ENCODE measurements at regions not wholly inside any gene's neighbourhood (a gene's known extent, or its start where the extent isn't known, plus 50 kb on each side); places are given as distances from the start of the nearest gene placed in this dataset.

DNA sequence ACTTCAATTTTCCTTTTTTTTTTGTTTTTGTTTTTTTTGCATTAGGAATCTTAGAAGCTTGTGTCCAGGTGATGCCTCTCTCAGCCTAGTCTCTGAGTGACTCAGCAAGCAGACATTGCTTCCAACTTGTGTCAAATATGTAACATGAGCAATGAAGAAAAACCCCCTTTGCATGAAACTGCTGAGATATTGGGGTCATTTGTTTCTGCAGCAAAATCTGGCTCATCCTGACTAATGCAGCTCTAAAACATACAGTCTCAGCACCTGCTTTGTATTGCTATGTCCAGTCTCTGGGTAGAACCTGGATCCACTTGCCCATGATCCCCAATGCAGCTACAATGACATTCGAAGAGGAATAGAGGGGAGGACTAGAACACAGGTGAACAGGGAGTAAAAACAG is 55.7 kb upstream of the LRFN2 start:
- no TSS peak for BruUV-seq (replicated peaks)
- FAIRE-seq (no peak), DNase-seq (ENCODE audit: low read depth, low spot score) (no peak)
- TF ChIP-seq POLR2A (IDR thresholded peaks at IDR 0.05; ENCODE audit: low read depth, low read length) = no peak
- H3K79me2 ChIP-seq (ENCODE audit: control insufficient read depth, insufficient read depth, low read length) = no peaks in the 10 kb centered on the region
- dilution Hi-C loops (cut with MboI; ENCODE audit: extremely low pct_ligation_motif_present, low sequenced_read_pairs) (no loop called here), intact Hi-C loops (cut with micrococcal nuclease) (no loop called here)
- H3K4me3 ChIP-seq (replicated peaks in 1 of 3; ENCODE audit: insufficient read depth in 1 of 3, low read depth in 1 of 3, low read length in 3 of 3) = no peak overlapping the region
- ChIA-PET CTCF (no interaction called here), POLR2A (no interaction called here)
- H3K4me2 ChIP-seq (ENCODE audit: insufficient read depth, low read length) = no peak overlapping the region
- H3K36me3 ChIP-seq (ENCODE audit: control insufficient read depth in 2 of 2, extremely low read depth in 1 of 2, insufficient read depth in 2 of 2, low read length in 2 of 2) = no peaks in the 10 kb centered on the region
- no peaks in the 10 kb centered on the region for H3K4me1 ChIP-seq (ENCODE audit: control insufficient read depth, extremely low read depth, insufficient read depth, low read length)
- H3K9me3 ChIP-seq (replicated peaks; ENCODE audit: control insufficient read depth, insufficient read depth, low read length) = no peaks in the 10 kb centered on the region
- no peaks in the 10 kb centered on the region for H3K9me1 ChIP-seq (replicated peaks; ENCODE audit: control insufficient read depth, extremely low read depth, insufficient read depth, low read length)
- no peak overlapping the region for H3K27ac ChIP-seq (ENCODE audit: insufficient read depth, low read depth, low read length)
- H3K9ac ChIP-seq (replicated peaks; ENCODE audit: extremely low read depth, insufficient read depth, low read length) = no peak overlapping the region
- no peak overlapping the region for H2AFZ ChIP-seq (ENCODE audit: low read depth, low read length)
- H3K27me3 ChIP-seq (ENCODE audit: control insufficient read depth in 2 of 2, insufficient read depth in 2 of 2, low read length in 2 of 2) = no peaks in the 10 kb centered on the region
- no peaks in the 10 kb centered on the region for H4K20me1 ChIP-seq (replicated peaks; ENCODE audit: control insufficient read depth, extremely low read depth, insufficient read depth, low read length)

DNA sequence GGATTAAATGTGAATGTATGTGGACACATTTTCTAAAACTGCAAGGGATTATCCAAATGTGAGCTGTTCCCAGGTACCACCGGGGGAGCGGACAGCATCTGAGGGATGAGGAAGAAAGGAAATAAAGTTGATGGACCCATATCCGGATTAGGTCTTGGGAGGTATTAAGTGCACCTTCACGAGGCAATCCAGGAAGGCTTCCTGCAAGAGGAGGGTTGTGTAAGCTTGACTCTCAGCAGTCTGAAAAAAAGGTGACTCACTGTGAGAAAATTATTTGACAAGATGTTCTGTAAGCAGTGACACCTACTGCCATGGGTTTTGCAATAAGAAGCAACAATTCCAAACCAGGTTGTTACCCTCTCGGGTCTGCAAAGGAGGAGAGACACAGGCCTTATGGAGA is 55.0 kb upstream of the LRFN2 start:
- ChIA-PET POLR2A (no interaction called here), CTCF (no interaction called here)
- H3K9me3 ChIP-seq (replicated peaks; ENCODE audit: control insufficient read depth, insufficient read depth, low read length) = no peaks in the 10 kb centered on the region
- no TSS peak for BruUV-seq (replicated peaks)
- DNase-seq (ENCODE audit: low read depth, low spot score) = no peak
- H4K20me1 ChIP-seq (replicated peaks; ENCODE audit: control insufficient read depth, extremely low read depth, insufficient read depth, low read length) = no peaks in the 10 kb centered on the region
- TF ChIP-seq JUN (IDR thresholded peaks at IDR 0.05; ENCODE audit: borderline replicate concordance, insufficient read depth, insufficient read length, low read depth) (no peak), GATA2 (IDR thresholded peaks at IDR 0.05; ENCODE audit: insufficient read depth, insufficient read length, low read depth, low read length) (no peak), POLR2AphosphoS5 (IDR thresholded peaks at IDR 0.05; ENCODE audit: insufficient read depth, low read depth, low read length) (no peak), POLR2A (IDR thresholded peaks at IDR 0.05; ENCODE audit: low read depth, low read length) (no peak), FOS (IDR thresholded peaks at IDR 0.05; ENCODE audit: borderline replicate concordance, insufficient read depth, low read length) (no peak), MYC (IDR thresholded peaks at IDR 0.05; ENCODE audit: low read depth, low read length) (no peak), EZH2 (IDR thresholded peaks at IDR 0.05; ENCODE audit: borderline replicate concordance, low read depth, low read length, severe bottlenecking) (no peak)
- TF ChIP-seq, protein P1, sequence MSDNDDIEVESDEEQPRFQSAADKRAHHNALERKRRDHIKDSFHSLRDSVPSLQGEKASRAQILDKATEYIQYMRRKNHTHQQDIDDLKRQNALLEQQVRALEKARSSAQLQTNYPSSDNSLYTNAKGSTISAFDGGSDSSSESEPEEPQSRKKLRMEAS (IDR thresholded peaks at IDR 0.05; ENCODE audit: insufficient read depth, insufficient read length) = no peak
- TF ChIP-seq, protein P2, sequence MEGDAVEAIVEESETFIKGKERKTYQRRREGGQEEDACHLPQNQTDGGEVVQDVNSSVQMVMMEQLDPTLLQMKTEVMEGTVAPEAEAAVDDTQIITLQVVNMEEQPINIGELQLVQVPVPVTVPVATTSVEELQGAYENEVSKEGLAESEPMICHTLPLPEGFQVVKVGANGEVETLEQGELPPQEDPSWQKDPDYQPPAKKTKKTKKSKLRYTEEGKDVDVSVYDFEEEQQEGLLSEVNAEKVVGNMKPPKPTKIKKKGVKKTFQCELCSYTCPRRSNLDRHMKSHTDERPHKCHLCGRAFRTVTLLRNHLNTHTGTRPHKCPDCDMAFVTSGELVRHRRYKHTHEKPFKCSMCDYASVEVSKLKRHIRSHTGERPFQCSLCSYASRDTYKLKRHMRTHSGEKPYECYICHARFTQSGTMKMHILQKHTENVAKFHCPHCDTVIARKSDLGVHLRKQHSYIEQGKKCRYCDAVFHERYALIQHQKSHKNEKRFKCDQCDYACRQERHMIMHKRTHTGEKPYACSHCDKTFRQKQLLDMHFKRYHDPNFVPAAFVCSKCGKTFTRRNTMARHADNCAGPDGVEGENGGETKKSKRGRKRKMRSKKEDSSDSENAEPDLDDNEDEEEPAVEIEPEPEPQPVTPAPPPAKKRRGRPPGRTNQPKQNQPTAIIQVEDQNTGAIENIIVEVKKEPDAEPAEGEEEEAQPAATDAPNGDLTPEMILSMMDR (IDR thresholded peaks at IDR 0.05; ENCODE audit: extremely low read depth in 1 of 2, insufficient read depth in 1 of 2, low read depth in 1 of 2, low read length in 2 of 2) = no peak
- H3K27ac ChIP-seq (ENCODE audit: insufficient read depth, low read depth, low read length) = no peak overlapping the region
- no peaks in the 10 kb centered on the region for H3K27me3 ChIP-seq (ENCODE audit: control insufficient read depth in 2 of 2, insufficient read depth in 2 of 2, low read length in 2 of 2)
- no peaks in the 10 kb centered on the region for H3K9me1 ChIP-seq (replicated peaks; ENCODE audit: control insufficient read depth, extremely low read depth, insufficient read depth, low read length)
- H3K4me2 ChIP-seq (ENCODE audit: insufficient read depth, low read length) = no peak overlapping the region
- H3K9ac ChIP-seq (replicated peaks; ENCODE audit: extremely low read depth, insufficient read depth, low read length) = no peak overlapping the region
- H3K36me3 ChIP-seq (ENCODE audit: control insufficient read depth in 2 of 2, extremely low read depth in 1 of 2, insufficient read depth in 2 of 2, low read length in 2 of 2) = no peaks in the 10 kb centered on the region
- no peaks in the 10 kb centered on the region for H3K79me2 ChIP-seq (ENCODE audit: control insufficient read depth, insufficient read depth, low read length)
- no peak overlapping the region for H3K4me3 ChIP-seq (replicated peaks in 1 of 3; ENCODE audit: insufficient read depth in 1 of 3, low read depth in 1 of 3, low read length in 3 of 3)
- intact Hi-C loops (cut with micrococcal nuclease) = no loop called here
- no peak for FAIRE-seq
- H2AFZ ChIP-seq (ENCODE audit: low read depth, low read length) = no peak overlapping the region
- H3K4me1 ChIP-seq (ENCODE audit: control insufficient read depth, extremely low read depth, insufficient read depth, low read length) = no peaks in the 10 kb centered on the region
- dilution Hi-C loops (cut with MboI; ENCODE audit: extremely low pct_ligation_motif_present, low sequenced_read_pairs) = no loop called here
